GM15510 (cell line): ENCODE measurements at regions not wholly inside any gene's neighbourhood (a gene's known extent, or its start where the extent isn't known, plus 50 kb on each side); places are given as distances from the start of the nearest gene placed in this dataset.

Experiments
- POLR2A ChIP-seq: IDR thresholded peaks from 3 replicates; pipeline ENCODE4 v1.6.1; 2011; ENCODE audit warnings: borderline replicate concordance; ENCODE audit not compliant: insufficient read length; ENCODE audit errors: extremely low read depth

DNA sequence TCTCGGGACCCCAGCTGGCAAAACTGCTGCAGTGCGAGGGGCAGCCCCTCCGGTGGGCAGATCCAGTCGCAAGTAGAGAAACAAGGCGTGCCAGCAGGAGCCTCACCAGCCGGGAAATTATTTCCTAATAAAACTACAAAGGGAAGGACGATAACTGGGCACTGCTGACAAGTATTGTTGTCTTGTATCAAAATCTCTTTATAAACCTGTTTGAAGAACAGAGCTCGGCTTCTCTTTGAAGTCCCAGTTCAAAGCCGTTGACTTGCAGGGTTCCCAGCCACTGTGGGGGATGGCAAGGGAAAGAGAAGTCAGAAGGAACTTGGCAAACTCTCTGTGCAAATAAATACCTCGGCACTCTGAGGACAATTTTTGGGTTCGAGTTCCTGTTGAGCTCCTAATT is 504.5 kb downstream of the CD83 start:
- TF ChIP-seq POLR2A, result no peak

DNA sequence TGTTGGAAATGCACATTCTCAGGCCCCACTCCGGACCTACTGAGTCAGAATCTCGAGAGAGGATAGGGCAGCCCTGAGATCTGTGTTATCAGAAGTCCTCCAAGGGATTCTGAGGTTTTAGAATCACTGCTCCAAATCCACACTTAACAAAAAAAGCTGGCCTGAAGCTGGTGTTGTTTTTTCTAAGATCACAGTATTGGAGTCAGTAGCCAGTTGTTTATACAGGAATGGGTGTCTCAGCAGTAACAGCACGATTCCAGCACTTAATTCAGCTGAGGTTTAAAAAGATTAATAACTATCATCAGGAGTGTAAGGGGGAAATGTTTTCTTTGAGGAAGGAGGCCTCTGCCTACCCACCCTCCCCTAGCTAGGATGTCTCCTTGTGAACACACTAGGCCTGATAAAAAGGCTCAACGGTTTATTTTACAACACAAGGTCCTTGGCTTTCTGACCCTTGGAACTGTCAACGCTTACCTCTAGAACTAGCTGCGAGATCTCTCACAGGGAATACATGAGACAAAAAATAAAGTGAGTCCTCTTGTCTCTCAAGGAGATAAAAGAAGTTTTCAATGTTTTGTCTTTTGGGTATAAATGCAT is 505.4 kb downstream of the CD83 start:
- no peak for TF ChIP-seq POLR2A

DNA sequence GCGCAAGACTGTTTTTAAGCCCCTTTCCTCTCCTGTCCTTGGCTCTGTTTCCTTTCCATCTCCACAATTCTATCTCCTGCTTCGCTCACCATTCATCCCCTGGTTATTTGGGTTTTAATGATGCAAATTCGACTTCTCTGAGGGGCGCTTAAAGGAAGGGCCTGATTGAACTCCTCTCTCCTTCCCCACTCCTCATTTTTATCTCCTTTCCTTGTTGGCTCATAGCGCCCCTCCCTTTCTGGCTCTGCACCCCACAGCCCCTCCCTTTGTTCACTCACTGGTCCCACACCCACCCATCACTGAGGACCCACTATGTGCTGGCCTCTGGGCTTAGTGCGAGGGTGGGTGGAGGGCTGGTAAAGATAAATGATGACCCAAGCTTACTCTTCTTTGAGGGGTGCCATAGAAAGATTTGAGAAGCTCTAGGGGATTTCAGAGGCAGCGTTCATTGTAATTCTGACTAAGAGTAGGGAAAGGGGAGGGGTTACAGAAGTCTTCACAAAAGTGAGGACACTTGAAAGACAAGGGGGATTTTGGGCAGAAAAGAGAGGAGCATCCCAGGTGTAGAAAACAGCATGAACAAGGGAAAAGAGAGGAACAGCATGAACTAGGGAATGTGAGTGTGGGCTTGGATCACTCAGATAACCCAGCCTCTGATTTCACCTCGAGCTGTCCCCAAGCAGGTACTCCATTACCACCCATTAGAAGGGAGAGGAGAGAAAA is 507.8 kb downstream of the CD83 start:
- no peak for TF ChIP-seq POLR2A

DNA sequence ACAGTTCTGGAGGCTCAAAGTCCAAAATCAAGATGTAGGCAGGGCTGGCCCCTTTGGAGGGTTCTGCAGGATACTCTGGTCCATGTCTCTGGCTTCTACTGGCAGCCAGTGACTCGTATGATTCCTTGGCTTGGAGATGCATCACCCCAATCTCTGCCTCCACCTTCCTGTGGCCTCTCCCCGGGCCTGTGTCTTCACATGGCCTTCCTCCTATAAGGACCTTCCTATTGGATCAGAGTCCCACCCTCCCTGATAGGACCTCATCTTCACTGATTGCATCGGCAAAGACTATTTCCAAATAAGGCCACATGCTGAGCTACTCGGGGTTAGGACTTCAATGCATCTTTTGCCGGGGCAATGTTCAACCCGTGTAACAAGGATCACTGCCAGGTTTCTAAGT is 509.0 kb downstream of the CD83 start:
- TF ChIP-seq POLR2A, result no peak

DNA sequence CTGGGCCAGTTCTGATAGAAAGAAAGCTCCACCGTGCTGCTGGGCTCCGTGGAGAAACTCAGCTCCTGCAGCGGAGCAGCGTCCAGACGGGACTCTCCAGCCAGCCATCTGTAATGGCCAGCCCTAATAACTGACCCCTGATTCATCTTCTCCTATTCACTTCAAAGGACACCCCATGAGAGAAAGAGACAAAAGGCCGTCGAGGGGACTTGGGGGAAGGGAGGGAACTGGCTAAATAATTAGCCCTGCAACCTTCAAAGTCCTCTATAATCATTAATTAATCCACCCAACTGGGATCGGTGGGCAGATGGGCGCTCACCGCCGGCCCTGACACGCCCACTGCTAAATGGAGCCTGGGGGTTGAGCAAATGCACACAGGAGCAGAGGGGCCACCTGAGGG is 512.4 kb downstream of the CD83 start:
- no peak for TF ChIP-seq POLR2A

DNA sequence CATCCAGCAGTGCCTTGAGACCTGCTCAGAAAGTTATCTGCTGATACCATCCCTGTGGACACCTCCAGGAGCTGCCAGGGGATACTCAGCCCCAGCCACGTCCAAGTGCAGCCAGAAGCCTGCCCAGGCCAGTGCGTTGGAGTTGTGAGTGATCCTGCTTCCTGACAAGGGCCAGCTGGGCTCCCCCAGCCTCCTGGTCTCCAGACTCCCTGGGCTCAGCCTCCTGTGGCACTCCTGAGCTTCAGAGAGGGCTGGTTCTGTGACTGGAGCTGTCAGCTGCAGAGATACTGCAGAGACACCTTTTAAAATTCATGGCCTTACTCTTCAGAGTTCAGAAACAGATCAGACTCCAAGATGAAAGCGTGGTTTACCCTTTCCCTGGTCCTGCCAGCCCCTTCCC is 515.9 kb downstream of the CD83 start:
- TF ChIP-seq POLR2A, result no peak

DNA sequence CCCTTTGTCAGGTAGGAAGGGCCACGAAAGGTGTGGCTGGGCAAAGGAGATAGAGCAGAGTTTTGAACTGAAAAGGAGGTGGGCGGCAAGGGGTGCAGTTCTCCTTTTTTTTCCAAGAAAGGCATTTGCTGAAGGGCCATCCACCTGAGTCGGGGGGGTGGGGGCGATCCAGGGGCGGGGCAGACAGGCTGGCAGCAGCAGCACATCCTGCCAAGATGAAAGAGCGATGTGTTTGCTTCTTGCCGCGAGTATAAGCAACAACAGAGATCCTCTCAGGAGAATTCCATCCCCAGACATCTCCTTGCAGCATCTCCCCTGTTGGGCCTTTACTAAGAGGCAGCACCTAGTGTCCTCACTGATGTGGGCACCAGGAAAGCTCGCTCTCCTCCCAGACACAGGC is 516.5 kb downstream of the CD83 start:
- TF ChIP-seq POLR2A, result no peak

DNA sequence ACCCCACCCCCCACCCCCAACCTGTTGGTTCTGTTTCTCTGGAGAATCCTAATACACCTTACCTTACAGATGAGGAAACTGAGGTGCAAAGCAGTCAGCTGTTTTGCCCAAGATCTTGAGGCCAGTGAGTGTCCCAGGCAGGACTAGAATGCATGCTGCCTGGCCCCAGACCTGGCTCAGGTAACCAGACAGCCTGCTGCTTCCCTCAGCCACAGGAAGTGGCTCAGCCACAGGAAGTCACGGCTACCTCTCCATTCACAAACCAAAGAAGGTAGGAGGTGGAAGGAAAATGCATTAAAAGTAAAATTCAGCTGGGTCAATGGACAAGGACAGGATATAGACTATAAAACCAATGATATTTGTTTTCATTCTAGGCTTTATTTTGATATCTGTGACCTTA is 517.6 kb downstream of the CD83 start:
- no peak for TF ChIP-seq POLR2A

DNA sequence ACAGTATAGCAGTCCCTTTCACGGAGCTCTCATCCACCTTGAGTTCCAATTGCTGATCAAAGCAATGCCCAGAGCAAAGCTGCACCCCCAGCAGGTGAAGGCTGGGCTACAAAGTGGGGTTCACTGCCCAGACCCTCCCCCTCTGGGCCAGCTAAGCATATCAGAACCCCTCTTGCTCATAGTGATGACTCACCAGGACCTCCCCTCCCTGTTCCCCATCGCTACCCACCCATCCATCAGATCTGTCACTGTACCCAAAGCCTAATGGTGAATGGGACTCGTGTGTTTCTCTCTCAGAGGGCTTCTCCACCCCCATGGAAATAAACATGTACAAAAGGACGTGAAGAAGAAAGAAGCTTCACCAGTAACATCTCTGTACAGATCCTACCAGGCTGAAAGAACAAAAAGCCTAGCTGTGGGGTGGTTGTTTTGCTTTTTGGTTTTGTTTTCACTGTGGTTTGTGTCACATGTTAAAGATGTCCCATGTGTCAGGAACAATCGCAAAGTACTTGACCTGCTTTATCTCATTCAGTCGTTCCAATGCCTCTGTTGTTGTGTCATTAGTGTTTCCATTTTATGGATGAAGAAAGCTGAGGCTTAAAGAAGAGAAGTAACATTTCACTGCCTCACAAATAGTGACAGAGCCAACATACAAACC is 518.5 kb downstream of the CD83 start:
- no peak for TF ChIP-seq POLR2A

DNA sequence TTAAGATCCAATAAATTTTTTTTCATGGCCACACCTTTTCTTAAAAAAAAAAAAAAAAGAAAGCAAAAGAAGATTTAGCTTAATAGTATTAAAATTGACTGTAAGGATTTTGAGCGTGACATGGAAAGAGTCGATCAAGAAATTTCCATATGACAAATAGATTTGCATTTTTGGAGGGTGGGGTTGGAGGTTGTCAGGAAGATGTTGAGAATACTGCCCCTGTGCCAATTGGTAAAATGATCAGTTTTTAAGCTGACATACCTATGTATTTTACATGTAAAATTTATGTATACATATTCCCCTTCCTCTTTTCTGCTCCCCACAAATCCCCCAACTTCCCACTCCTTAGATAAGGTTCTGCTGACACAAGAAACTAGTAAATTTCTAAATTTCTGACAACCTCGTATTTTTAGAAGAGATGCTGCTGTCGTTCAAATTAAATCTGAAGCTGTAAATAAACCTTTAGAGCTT is 520.9 kb downstream of the CD83 start:
- TF ChIP-seq POLR2A, result no peak

DNA sequence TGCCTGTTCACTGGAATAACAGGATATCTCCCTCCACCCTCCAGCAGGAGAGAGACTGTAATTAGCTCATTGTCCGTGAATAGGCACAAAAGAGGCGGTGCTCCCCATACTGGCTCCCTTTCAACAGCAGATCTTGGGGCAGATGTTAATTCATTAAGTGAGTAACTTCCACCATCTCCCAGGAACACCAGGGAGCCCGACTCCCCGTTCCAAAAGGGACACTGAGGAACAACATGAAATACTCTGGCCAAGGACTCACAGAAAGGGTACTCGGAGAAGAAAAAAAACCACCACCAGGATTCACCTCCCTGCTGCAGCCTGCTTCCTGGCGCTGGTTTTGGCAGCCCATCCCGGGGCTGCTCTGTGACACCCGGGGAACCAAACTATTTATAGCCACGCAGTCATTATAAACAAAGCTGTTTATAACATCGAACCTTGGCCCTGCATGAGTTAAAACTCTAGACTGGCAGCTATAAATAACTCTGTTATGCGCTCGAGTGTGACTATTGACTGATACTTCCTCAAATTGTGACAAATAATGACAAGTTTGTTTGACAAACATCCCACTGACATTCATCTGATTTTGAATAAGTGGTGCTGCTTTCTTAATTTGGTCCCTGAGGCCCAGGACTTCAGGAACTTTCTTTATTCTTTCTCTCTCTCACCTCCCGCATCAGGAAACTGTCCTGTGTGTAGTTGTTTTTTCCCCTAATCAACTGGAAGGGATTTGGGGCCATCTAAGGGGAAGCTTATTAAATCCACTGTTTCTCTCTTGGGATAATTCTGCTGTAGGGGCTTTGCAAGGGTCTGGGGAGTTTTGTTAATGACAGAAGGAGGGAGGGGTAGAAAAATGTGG is 521.6 kb downstream of the CD83 start:
- TF ChIP-seq POLR2A, result no peak

DNA sequence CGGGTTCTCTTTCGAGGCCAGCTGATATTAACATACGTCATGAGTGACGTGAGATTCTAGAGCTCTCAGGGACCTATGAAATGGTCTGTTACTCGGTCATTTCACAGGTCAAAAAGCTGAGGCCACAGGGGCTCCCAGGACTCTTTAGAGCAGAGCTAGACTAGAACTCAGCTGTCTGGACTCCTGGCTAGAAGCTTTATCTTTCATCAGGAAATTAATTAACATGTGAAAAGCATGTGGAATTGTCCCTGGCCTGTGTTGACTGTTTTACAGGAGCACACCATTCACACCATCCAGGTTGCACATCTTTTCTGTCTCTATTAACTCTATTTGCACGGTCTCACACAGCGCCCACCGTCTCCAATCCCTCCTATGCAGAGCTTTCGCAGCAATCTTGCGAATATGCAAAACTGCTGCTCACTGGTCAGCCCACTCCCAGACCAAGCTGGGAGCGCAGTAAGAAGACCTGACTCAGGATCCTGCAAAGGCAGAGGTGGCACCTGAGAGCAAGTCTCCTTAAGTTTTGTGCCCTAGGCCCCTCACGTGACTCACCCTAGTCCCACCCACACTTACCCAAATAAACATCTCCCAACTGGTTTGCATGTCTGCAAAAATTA is 522.5 kb downstream of the CD83 start:
- no peak for TF ChIP-seq POLR2A

DNA sequence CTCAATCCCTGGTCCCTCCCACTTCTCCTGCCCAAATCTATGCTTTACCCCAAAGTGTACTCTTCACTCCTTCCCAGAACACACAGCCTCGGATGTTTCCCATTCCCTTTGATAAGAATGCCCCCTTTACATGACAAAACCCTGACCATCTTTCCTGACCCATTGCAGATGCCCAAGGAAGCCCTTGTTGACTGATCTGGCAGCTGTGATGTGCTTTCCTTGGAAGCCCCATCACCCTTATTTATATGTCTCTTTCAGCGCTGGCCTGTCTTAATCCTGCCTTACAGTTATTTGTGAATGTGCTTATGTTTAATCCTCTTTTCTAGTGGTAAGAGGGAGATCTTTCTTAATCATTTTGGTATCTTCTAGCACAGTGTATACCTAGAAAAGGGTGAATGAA is 523.1 kb downstream of the CD83 start:
- TF ChIP-seq POLR2A, result no peak

DNA sequence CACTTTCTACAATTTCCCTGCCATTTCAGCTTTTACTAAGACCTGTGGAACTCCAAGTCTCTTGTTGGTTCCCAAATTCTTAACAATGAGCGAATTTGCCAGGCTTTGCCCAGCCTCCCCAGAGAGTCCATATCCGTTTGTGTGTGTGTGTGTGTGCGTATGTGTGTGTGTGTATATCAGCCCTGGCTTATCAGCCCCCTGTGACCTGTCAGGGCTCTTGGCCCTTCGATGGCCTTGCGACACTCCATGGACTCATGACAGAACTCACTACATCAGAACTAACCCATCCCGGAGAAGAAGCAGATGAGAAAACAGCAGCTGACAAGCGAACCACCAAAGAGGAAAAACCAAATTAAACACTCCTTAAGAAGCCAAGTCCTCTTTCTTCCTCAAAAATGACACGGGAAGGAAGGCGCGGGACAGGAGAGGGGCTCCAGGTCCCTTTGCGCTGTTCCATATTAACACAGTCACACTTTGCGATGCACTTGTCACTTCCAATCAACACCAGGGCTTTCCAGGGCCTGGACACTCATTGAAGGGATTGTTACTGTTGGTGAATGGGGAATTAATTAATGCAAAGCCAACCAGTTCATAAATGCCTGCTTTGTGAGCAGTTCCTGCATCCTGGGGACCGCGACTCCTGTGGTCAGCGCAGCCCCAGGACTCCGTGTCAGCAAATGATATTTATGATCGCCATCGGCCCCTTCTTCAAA is 524.0 kb downstream of the CD83 start:
- TF ChIP-seq POLR2A, result no peak

DNA sequence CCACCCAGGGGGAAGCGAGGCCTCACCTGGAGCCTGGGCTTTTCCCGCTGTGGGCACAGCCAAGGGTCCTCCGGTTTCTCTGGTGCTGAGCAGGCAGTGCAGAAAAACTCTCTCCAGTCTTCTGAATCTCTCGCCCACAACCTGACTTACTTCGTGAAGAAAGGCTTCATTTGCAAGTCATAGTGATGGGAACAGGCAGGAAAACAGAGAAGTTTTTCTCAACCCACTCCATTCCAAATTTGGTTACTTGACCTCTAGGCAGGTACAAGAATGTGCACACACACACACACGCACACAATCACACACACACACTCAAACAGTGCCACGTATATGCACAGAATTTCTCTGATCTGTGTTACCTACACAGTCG is 524.5 kb downstream of the CD83 start:
- TF ChIP-seq POLR2A, result no peak

DNA sequence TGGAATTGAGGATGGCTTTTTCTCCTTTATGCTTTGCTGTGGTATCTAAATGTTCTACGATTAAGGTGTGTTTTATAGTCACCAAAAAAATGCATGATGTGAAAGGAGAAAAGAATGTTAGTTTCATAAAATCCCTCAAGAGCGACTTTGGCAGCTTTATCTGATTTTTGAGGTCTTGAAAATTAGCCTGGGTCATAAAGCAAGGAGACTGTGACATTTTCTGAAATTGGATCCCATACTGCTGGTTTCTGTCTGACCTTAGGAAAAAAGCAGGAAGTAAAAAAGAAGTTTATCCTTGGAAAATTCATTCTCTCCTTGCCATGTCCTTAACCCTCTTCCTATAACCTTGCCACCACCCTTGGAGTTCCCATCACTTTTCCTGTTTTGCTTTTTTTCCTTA is 525.3 kb downstream of the CD83 start:
- TF ChIP-seq POLR2A, result no peak
